Muscle of leg (tissue), 3 donors: ENCODE measurements at regions not wholly inside any gene's neighbourhood (a gene's known extent, or its start where the extent isn't known, plus 50 kb on each side); places are given as distances from the start of the nearest gene placed in this dataset.

ENCODE experiments used
- DNase-seq: peaks from one replicate; pipeline ENCODE4 v3.0.0; 2013
- H3K27ac ChIP-seq: one replicate; pipeline ENCODE4 v1.5.1; 2013; ENCODE audit warnings: mild to moderate bottlenecking, low read length, control low read depth
- H3K27me3 ChIP-seq: one replicate; pipeline ENCODE4 v1.6.1; 2013; ENCODE audit warnings: low read length; ENCODE audit not compliant: control insufficient read depth, insufficient read depth
- H3K36me3 ChIP-seq: one replicate; pipeline ENCODE4 v1.6.1; 2013; ENCODE audit warnings: low read length; ENCODE audit not compliant: control insufficient read depth, insufficient read depth
- H3K4me1 ChIP-seq: one replicate; pipeline ENCODE4 v1.6.1; 2013; ENCODE audit warnings: low read length; ENCODE audit not compliant: control insufficient read depth, insufficient read depth
- H3K4me3 ChIP-seq: one replicate; pipeline ENCODE4 v1.5.1; 2013; ENCODE audit warnings: low read length, control low read depth
- H3K9me3 ChIP-seq: replicated peaks from 2 replicates; pipeline ENCODE4 v1.6.1; 2013; ENCODE audit warnings: low read depth, low read length; ENCODE audit not compliant: control insufficient read depth
- WGBS: methylation state at CpG from one replicate; pipeline ENCODE4 v1.1.5; 2013; ENCODE audit warnings: missing lambda C conversion rate; ENCODE audit not compliant: insufficient coverage; 5-methylcytosine and 5-hydroxymethylcytosine counted together

DNA sequence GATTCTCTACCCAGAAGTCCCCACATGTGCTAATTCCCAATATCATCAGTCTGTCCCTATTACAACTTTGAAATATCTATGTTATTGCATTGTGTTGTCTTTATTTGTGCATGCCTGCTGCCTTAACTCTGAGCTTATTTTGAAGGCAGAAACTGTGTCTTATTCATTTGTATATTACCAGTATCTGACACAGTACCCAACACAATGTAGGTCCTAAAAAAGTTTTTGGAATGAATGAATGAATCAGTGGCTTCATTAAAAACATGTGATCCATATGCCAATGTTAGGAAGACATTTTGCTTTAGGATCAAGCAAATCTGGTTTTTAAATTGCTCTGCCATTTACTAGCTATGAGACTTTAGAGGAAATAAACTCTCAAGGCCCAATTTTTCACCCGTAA lies 420.4 kb downstream of the CBLN4 start:
- DNase-seq: no peak
- Histone ChIP-seq H3K27ac (no peak overlapping the region), H3K4me1 (no peaks in the 10 kb centered on the region), H3K27me3 (no peaks in the 10 kb centered on the region), H3K4me3 (no peak overlapping the region), H3K36me3 (no peaks in the 10 kb centered on the region), H3K9me3 (no peaks in the 10 kb centered on the region)
- no CpG with 5 or more reads among the region's 1 CpG for WGBS

GRCh38 chr20:55584307-55584706 lies 421.0 kb downstream of the CBLN4 start:
- Histone ChIP-seq H3K4me3 (no peak overlapping the region), H3K27me3 (no peaks in the 10 kb centered on the region), H3K27ac (no peak overlapping the region), H3K4me1 (no peaks in the 10 kb centered on the region), H3K36me3 (no peaks in the 10 kb centered on the region), H3K9me3 (no peaks in the 10 kb centered on the region)
- WGBS: no CpG with 5 or more reads among the region's 2 CpGs
- no peak for DNase-seq

DNA sequence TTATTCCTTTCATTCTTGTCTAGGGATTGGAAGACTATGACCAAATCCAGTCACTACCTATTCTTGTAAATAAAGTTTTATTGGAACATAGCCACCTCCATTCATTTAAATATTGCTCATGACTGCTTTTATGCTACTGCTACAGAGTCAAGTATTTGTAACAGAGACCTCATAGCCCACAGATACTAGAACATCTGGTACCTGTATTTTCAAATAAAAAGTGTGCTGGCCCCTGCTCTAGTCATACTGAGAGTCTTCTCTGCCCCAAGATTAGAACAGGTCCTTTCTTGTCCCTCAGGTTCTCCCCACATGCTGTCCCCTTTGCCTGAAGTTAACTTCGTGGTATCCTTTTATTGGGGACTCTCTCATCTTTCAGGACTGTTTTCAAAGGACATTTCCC lies 422.3 kb downstream of the CBLN4 start:
- H3K36me3 ChIP-seq: no peaks in the 10 kb centered on the region
- no peaks in the 10 kb centered on the region for H3K4me1 ChIP-seq
- H3K4me3 ChIP-seq: no peak overlapping the region
- H3K27me3 ChIP-seq: no peaks in the 10 kb centered on the region
- no peak overlapping the region for H3K27ac ChIP-seq
- no CpG with 5 or more reads among the region's 1 CpG for WGBS
- no peaks in the 10 kb centered on the region for H3K9me3 ChIP-seq
- DNase-seq: no peak

GRCh38 chr20:55582498-55582897 lies 422.8 kb downstream of the CBLN4 start:
- DNase-seq: peak; percentile 18
- no peak overlapping the region for H3K27ac ChIP-seq
- 20% methylated on average over 1 of the region's 5 CpGs for WGBS
- H3K36me3 ChIP-seq: no peaks in the 10 kb centered on the region
- no peaks in the 10 kb centered on the region for H3K27me3 ChIP-seq
- H3K9me3 ChIP-seq: no peaks in the 10 kb centered on the region
- no peaks in the 10 kb centered on the region for H3K4me1 ChIP-seq
- no peak overlapping the region for H3K4me3 ChIP-seq

DNA sequence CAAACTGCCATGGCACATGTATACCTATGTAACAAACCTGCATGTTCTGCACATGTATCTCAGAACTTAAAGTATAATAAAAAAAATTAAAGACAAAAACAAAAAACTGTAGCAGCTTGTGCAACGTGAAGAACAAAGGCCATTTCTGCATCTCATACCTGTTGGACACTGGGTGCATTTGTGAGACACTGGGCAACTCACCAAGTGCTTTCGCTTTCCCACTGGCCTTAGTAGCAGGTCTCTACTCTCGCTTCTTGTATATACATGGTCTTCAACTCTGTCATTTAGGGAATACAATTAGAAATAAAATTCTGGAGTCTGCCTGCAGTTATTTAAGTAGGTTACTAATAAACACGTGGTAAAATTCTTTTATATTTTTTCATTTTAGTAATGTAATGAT lies 423.8 kb downstream of the CBLN4 start:
- DNase-seq: no peak
- Histone ChIP-seq H3K9me3 (no peaks in the 10 kb centered on the region), H3K27me3 (no peaks in the 10 kb centered on the region), H3K4me3 (no peak overlapping the region), H3K27ac (no peak overlapping the region), H3K4me1 (no peaks in the 10 kb centered on the region), H3K36me3 (no peaks in the 10 kb centered on the region)
- 40% methylated on average over 1 of the region's 4 CpGs for WGBS

DNA sequence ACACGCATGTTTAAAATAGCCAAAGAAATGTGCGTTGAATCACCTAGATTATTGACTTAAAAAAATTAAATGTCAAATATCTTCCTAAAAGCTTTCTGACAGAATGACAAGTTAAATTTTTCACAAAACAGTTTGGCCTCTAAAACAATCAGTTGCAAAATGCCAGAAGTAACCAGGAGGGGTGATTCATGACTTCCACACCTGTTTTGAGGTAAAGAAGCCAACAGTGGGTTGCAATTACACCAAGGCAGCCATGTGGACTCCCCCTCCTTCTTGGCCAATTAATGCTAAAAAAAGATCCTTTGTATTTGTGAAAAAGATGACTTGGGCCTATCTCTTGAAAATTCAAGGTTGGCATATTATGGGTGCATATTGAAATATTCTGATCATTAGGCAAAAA lies 424.8 kb downstream of the CBLN4 start:
- no peaks in the 10 kb centered on the region for H3K27me3 ChIP-seq
- WGBS: no CpG with 5 or more reads among the region's 2 CpGs
- H3K4me1 ChIP-seq: no peaks in the 10 kb centered on the region
- H3K36me3 ChIP-seq: no peaks in the 10 kb centered on the region
- H3K9me3 ChIP-seq: no peaks in the 10 kb centered on the region
- H3K27ac ChIP-seq: no peak overlapping the region
- DNase-seq: no peak
- H3K4me3 ChIP-seq: no peak overlapping the region

GRCh38 chr20:55579802-55580201 lies 425.5 kb downstream of the CBLN4 start:
- Histone ChIP-seq H3K27me3 (no peaks in the 10 kb centered on the region), H3K27ac (no peak overlapping the region), H3K4me1 (no peaks in the 10 kb centered on the region), H3K9me3 (no peaks in the 10 kb centered on the region), H3K36me3 (no peaks in the 10 kb centered on the region), H3K4me3 (no peak overlapping the region)
- no CpG with 5 or more reads among the region's 2 CpGs for WGBS
- DNase-seq: no peak

DNA sequence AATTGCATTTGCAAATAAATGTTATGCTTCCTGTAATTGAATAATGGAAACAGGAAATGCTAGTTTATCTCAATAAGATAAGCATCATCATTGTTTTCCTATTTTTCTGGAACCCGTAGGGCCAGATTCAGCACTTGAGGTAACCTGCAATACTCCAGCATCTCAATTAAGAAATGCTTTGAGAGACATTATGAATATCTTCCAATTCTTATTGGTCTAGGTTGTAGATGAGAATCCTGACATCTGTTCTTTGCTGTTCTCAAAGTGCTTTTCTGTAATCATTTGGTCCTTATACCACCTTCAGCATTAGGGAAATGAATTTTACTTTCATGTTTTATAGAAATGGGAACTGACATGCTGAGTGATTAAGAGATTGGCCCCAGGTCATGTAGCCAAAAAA lies 428.3 kb downstream of the CBLN4 start:
- no peaks in the 10 kb centered on the region for H3K4me1 ChIP-seq

GRCh38 chr20:55569084-55569483 lies 436.2 kb downstream of the CBLN4 start:
- peak; percentile 67 for DNase-seq
- WGBS: no CpG with 5 or more reads among the region's 3 CpGs
- no peaks in the 10 kb centered on the region for H3K9me3 ChIP-seq
- H3K36me3 ChIP-seq: no peaks in the 10 kb centered on the region
- H3K4me3 ChIP-seq: no peak overlapping the region
- H3K4me1 ChIP-seq: no peaks in the 10 kb centered on the region
- H3K27me3 ChIP-seq: no peaks in the 10 kb centered on the region
- H3K27ac ChIP-seq: no peak overlapping the region

More for the DNA sequence above, 428.3 kb downstream of the CBLN4 start:
- H3K9me3 ChIP-seq: no peaks in the 10 kb centered on the region
- H3K36me3 ChIP-seq: no peaks in the 10 kb centered on the region
- H3K27ac ChIP-seq: no peak overlapping the region
- no peaks in the 10 kb centered on the region for H3K27me3 ChIP-seq
- no peak overlapping the region for H3K4me3 ChIP-seq
- no peak for DNase-seq
- WGBS: no CpG with 5 or more reads among the region's 1 CpG

DNA sequence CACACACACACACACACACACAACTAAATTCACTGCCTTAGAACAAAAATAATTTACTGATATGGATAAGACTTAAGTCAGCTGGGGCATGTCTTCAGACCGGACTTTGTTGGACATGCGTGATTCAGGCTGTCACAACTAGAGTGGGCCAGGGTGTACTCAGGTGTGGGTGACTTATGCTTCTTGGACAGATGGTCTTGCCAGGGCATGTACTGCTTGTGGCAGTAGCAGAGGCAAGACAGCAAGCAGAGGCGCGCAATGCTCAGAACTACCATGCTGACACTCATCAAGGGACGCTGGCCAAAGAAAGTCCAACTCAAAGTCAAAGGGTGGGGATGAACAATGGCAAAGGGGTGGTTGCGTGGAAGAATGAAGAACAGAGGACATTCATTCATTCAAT lies 437.5 kb downstream of the CBLN4 start:
- no peaks in the 10 kb centered on the region for H3K4me1 ChIP-seq
- no peaks in the 10 kb centered on the region for H3K27me3 ChIP-seq
- no peaks in the 10 kb centered on the region for H3K36me3 ChIP-seq
- H3K9me3 ChIP-seq: no peaks in the 10 kb centered on the region
- no peak for DNase-seq
- no peak overlapping the region for H3K27ac ChIP-seq
- H3K4me3 ChIP-seq: no peak overlapping the region
- WGBS: 69% methylated on average over 2 of the region's 6 CpGs

GRCh38 chr20:55565096-55565773 lies 440.1 kb downstream of the CBLN4 start:
- no peak overlapping the region for H3K4me3 ChIP-seq
- no peaks in the 10 kb centered on the region for H3K4me1 ChIP-seq
- DNase-seq: peak; percentile 15
- no peaks in the 10 kb centered on the region for H3K9me3 ChIP-seq
- no peaks in the 10 kb centered on the region for H3K27me3 ChIP-seq
- H3K36me3 ChIP-seq: no peaks in the 10 kb centered on the region
- 62% methylated on average over 2 of the region's 5 CpGs for WGBS
- H3K27ac ChIP-seq: no peak overlapping the region
